ENCODE measurements at regions not wholly inside any gene's neighbourhood (a gene's known extent, or its start where the extent isn't known, plus 50 kb on each side); places are given as distances from the start of the nearest gene placed in this dataset.

GRCh38 chr7:119177863-119178262, 953.4 kb downstream of the ANKRD7 start:
- no peak overlapping the region for H2BK5ac ChIP-seq (ENCODE audit: low read depth, low read length, poor library complexity, severe bottlenecking)
- no peak overlapping the region for H3K27ac ChIP-seq (ENCODE audit: insufficient read depth, low read length)
- no peak overlapping the region for H3K4me3 ChIP-seq (ENCODE audit: insufficient read depth, low read depth, low read length)
- no peak overlapping the region for H3K4me2 ChIP-seq (ENCODE audit: low read depth, low read length)
- no peak overlapping the region for H3K9ac ChIP-seq (ENCODE audit: low read depth, low read length)
- H2BK20ac ChIP-seq (ENCODE audit: low read depth, low read length), result no peak overlapping the region
- H3K23ac ChIP-seq (ENCODE audit: low read depth, low read length), result no peak overlapping the region
- intact Hi-C loops (cut with micrococcal nuclease), result no loop called here
- no peaks in the 10 kb centered on the region for H3K4me1 ChIP-seq (ENCODE audit: control insufficient read depth, insufficient read depth, low read length)
- H3K9me3 ChIP-seq (ENCODE audit: control insufficient read depth, insufficient read depth, low read length), result no peaks in the 10 kb centered on the region
- H3K4ac ChIP-seq (ENCODE audit: low read depth, low read length), result no peak overlapping the region
- H3K79me1 ChIP-seq (ENCODE audit: low read depth in 1 of 2, low read length in 2 of 2), result no peaks in the 10 kb centered on the region
- TF ChIP-seq CEBPB (IDR thresholded peaks at IDR 0.05; ENCODE audit: low read depth, low read length) (no peak), USF2 (IDR thresholded peaks at IDR 0.05; ENCODE audit: low read depth, low read length) (no peak), MAFK (IDR thresholded peaks at IDR 0.05; ENCODE audit: low read depth, low read length) (no peak), NFE2L2 (IDR thresholded peaks at IDR 0.05; ENCODE audit: low read depth, low read length) (no peak), MXI1 (IDR thresholded peaks at IDR 0.05; ENCODE audit: borderline replicate concordance, low read depth, low read length) (no peak), CTCF (conservative IDR thresholded peaks at IDR 0.05; ENCODE audit: low read depth, low read length) (no peak), CHD1 (IDR thresholded peaks at IDR 0.05; ENCODE audit: low read depth, low read length) (no peak), RFX5 (IDR thresholded peaks at IDR 0.05; ENCODE audit: low read depth, low read length) (no peak), RAD21 (IDR thresholded peaks at IDR 0.05; ENCODE audit: low read length) (no peak), POLR2A (IDR thresholded peaks at IDR 0.05; ENCODE audit: low read depth, low read length) (no peak), MAZ (IDR thresholded peaks at IDR 0.05; ENCODE audit: borderline replicate concordance, low read depth, low read length) (no peak), ELK1 (IDR thresholded peaks at IDR 0.05; ENCODE audit: borderline replicate concordance, low read depth, low read length) (no peak), BHLHE40 (IDR thresholded peaks at IDR 0.05; ENCODE audit: low read depth, low read length) (no peak), SMC3 (IDR thresholded peaks at IDR 0.05; ENCODE audit: low read depth, low read length) (no peak), FOS (IDR thresholded peaks at IDR 0.05; ENCODE audit: low read depth, low read length) (no peak), RCOR1 (IDR thresholded peaks at IDR 0.05; ENCODE audit: insufficient replicate concordance, low read length) (no peak)
- no peak overlapping the region for H4K91ac ChIP-seq (ENCODE audit: insufficient read depth, low read depth, low read length)
- ATAC-seq (ENCODE audit: low read depth) (no peak), DNase-seq (no peak)
- CTCF ChIA-PET, result interaction anchor here (0.6 kb wide), 1 partner anchor 1248 kb away, joined by 3 read pairs; no protein-coding TSS in a partner anchor
- dilution Hi-C loops (cut with HindIII; ENCODE audit: low sequenced_read_pairs, unreplicated experiment), result no loop called here
- POLR2A ChIA-PET (ENCODE audit: unreplicated experiment), result no interaction called here
- H2AFZ ChIP-seq (replicated peaks; ENCODE audit: low read length, poor library complexity), result no peak overlapping the region
- no peaks in the 10 kb centered on the region for H4K20me1 ChIP-seq (ENCODE audit: insufficient read depth, low read length)
- no peaks in the 10 kb centered on the region for H3K36me3 ChIP-seq (ENCODE audit: control insufficient read depth, insufficient read depth, low read length)
- in situ Hi-C loops (cut with MboI; ENCODE audit: low sequenced_read_pairs), result no loop called here
- no peak overlapping the region for H3K14ac ChIP-seq (replicated peaks; ENCODE audit: low read depth, low read length)
- no peak overlapping the region for H2AK9ac ChIP-seq (replicated peaks; ENCODE audit: low read depth, low read length, poor library complexity)
- no peak overlapping the region for H2AK5ac ChIP-seq (ENCODE audit: low read depth, low read length)
- H4K8ac ChIP-seq (ENCODE audit: low read depth in 2 of 2, low read length in 2 of 2), result no peak overlapping the region
- no peak overlapping the region for H3K18ac ChIP-seq (ENCODE audit: low read depth, low read length)
- no peak overlapping the region for H3K56ac ChIP-seq (ENCODE audit: extremely low read depth, insufficient read depth, low read length)
- H3K27me3 ChIP-seq (ENCODE audit: control insufficient read depth, insufficient read depth, low read length), result no peaks in the 10 kb centered on the region
- H3K9me1 ChIP-seq (ENCODE audit: insufficient read depth, low read length), result no peaks in the 10 kb centered on the region
- no peak overlapping the region for H4K5ac ChIP-seq (ENCODE audit: low read depth, low read length)
- BruUV-seq (replicated peaks), result no TSS peak
- no peak overlapping the region for H2BK120ac ChIP-seq (ENCODE audit: low read depth, low read length)
- H2BK15ac ChIP-seq (ENCODE audit: low read depth, low read length), result no peak overlapping the region

Data from IMR-90 (cell line).